Activated naive CD8-positive, alpha-beta T cell treated with anti-CD3 and anti-CD28 coated beads for 36 hours (primary cell): ENCODE measurements at regions not wholly inside any gene's neighbourhood (a gene's known extent, or its start where the extent isn't known, plus 50 kb on each side); places are given as distances from the start of the nearest gene placed in this dataset.
"Not testable (repeated sequence)": the region's sequence is repeated elsewhere in the genome, so short reads cannot be mapped to it uniquely, and the experiment has no call there.

Experiments
- DNase-seq: peaks from one replicate; pipeline ENCODE4 v3.0.0; 2021
- H3K27ac Mint-ChIP-seq: one replicate; pipeline ENCODE4 v1.8.0; 2022; ENCODE audit warnings: mild to moderate bottlenecking, moderate library complexity, mixed read lengths
- H3K27me3 Mint-ChIP-seq: one replicate; pipeline ENCODE4 v1.8.0; 2022; ENCODE audit warnings: mild to moderate bottlenecking, mixed read lengths
- H3K36me3 Mint-ChIP-seq: one replicate; pipeline ENCODE4 v1.8.0; 2021; ENCODE audit warnings: mild to moderate bottlenecking, mixed read lengths
- H3K4me1 Mint-ChIP-seq: one replicate; pipeline ENCODE4 v1.8.0; 2021; ENCODE audit warnings: mixed read lengths
- H3K4me3 Mint-ChIP-seq: one replicate; pipeline ENCODE4 v1.8.0; 2022; ENCODE audit warnings: mild to moderate bottlenecking, moderate library complexity, mixed read lengths
- H3K9me3 Mint-ChIP-seq: one replicate; pipeline ENCODE4 v1.8.0; 2022; ENCODE audit warnings: mixed read lengths

GRCh38 chr14:83894568-83894967 is 1635.4 kb upstream of the FLRT2 start:
- Mint-ChIP-seq H3K36me3 (no peaks in the 10 kb centered on the region), H3K4me1 (no peaks in the 10 kb centered on the region), H3K27ac (no peak overlapping the region), H3K9me3 (peaks cover 4% of the 10 kb centered on the region), H3K27me3 (no peaks in the 10 kb centered on the region), H3K4me3 (no peak overlapping the region)
- no peak for DNase-seq

GRCh38 chr14:83898558-83898957 is 1631.4 kb upstream of the FLRT2 start:
- H3K9me3 Mint-ChIP-seq, H3K27me3 Mint-ChIP-seq, H3K4me3 Mint-ChIP-seq, H3K36me3 Mint-ChIP-seq, H3K27ac Mint-ChIP-seq, H3K4me1 Mint-ChIP-seq, DNase-seq: not testable (repeated sequence)

- Mint-ChIP-seq H3K36me3 (no peaks in the 10 kb centered on the region), H3K27me3 (no peaks in the 10 kb centered on the region), H3K4me1 (no peaks in the 10 kb centered on the region), H3K27ac (no peak overlapping the region), H3K4me3 (no peak overlapping the region), H3K9me3 (no peaks in the 10 kb centered on the region)
- no peak for DNase-seq
Measured at GRCh38 chr14:83899706-83900105, 1630.2 kb upstream of the FLRT2 start.

- Mint-ChIP-seq H3K27ac (no peak overlapping the region), H3K36me3 (no peaks in the 10 kb centered on the region), H3K4me3 (no peak overlapping the region), H3K9me3 (peaks cover 8% of the 10 kb centered on the region), H3K4me1 (no peaks in the 10 kb centered on the region), H3K27me3 (no peaks in the 10 kb centered on the region)
- DNase-seq, result no peak
Measured at GRCh38 chr14:83905157-83905556, 1624.8 kb upstream of the FLRT2 start.

GRCh38 chr14:83908419-83908818 is 1621.5 kb upstream of the FLRT2 start:
- no peaks in the 10 kb centered on the region for H3K36me3 Mint-ChIP-seq
- peaks cover 14% of the 10 kb centered on the region for H3K9me3 Mint-ChIP-seq
- no peaks in the 10 kb centered on the region for H3K4me1 Mint-ChIP-seq
- H3K27me3 Mint-ChIP-seq, result no peaks in the 10 kb centered on the region
- H3K27ac Mint-ChIP-seq, result no peak overlapping the region
- no peak overlapping the region for H3K4me3 Mint-ChIP-seq
- DNase-seq, result no peak

- Mint-ChIP-seq H3K4me1 (no peaks in the 10 kb centered on the region), H3K27me3 (no peaks in the 10 kb centered on the region), H3K36me3 (no peaks in the 10 kb centered on the region), H3K4me3 (no peak overlapping the region), H3K9me3 (peaks cover 14% of the 10 kb centered on the region), H3K27ac (no peak overlapping the region)
- no peak for DNase-seq
Measured at GRCh38 chr14:83909507-83909906, 1620.4 kb upstream of the FLRT2 start.

GRCh38 chr14:83912032-83912642 is 1617.8 kb upstream of the FLRT2 start:
- Mint-ChIP-seq H3K4me1 (no peaks in the 10 kb centered on the region), H3K27ac (no peak overlapping the region), H3K4me3 (no peak overlapping the region), H3K36me3 (no peaks in the 10 kb centered on the region), H3K9me3 (peaks cover 19% of the 10 kb centered on the region), H3K27me3 (no peaks in the 10 kb centered on the region)
- no peak for DNase-seq

GRCh38 chr14:83913476-83913875 is 1616.5 kb upstream of the FLRT2 start:
- Mint-ChIP-seq H3K9me3 (peaks cover 15% of the 10 kb centered on the region), H3K4me3 (no peak overlapping the region), H3K4me1 (no peaks in the 10 kb centered on the region), H3K36me3 (no peaks in the 10 kb centered on the region), H3K27ac (no peak overlapping the region), H3K27me3 (no peaks in the 10 kb centered on the region)
- no peak for DNase-seq

- Mint-ChIP-seq H3K4me3 (no peak overlapping the region), H3K4me1 (no peaks in the 10 kb centered on the region), H3K36me3 (no peaks in the 10 kb centered on the region), H3K27me3 (no peaks in the 10 kb centered on the region), H3K27ac (no peak overlapping the region), H3K9me3 (peaks cover 7% of the 10 kb centered on the region)
- DNase-seq, result no peak
Measured at GRCh38 chr14:83918546-83918945, 1611.4 kb upstream of the FLRT2 start.

GRCh38 chr14:83919675-83920074 is 1610.3 kb upstream of the FLRT2 start:
- not testable (repeated sequence) for H3K27ac Mint-ChIP-seq, H3K36me3 Mint-ChIP-seq, DNase-seq, H3K9me3 Mint-ChIP-seq, H3K4me3 Mint-ChIP-seq, H3K4me1 Mint-ChIP-seq, H3K27me3 Mint-ChIP-seq

GRCh38 chr14:83923842-83924241 is 1606.1 kb upstream of the FLRT2 start:
- no peaks in the 10 kb centered on the region for H3K27me3 Mint-ChIP-seq
- H3K36me3 Mint-ChIP-seq, result no peaks in the 10 kb centered on the region
- no peak overlapping the region for H3K4me3 Mint-ChIP-seq
- no peak for DNase-seq
- no peak overlapping the region for H3K27ac Mint-ChIP-seq
- no peaks in the 10 kb centered on the region for H3K4me1 Mint-ChIP-seq
- peaks cover 7% of the 10 kb centered on the region for H3K9me3 Mint-ChIP-seq

- Mint-ChIP-seq H3K4me3 (no peak overlapping the region), H3K9me3 (peaks cover 7% of the 10 kb centered on the region), H3K4me1 (no peaks in the 10 kb centered on the region), H3K27ac (no peak overlapping the region), H3K27me3 (no peaks in the 10 kb centered on the region), H3K36me3 (no peaks in the 10 kb centered on the region)
- no peak for DNase-seq
Measured at GRCh38 chr14:83924259-83924658, 1605.7 kb upstream of the FLRT2 start.

- H3K4me1 Mint-ChIP-seq, result no peaks in the 10 kb centered on the region
- no peak overlapping the region for H3K27ac Mint-ChIP-seq
- H3K4me3 Mint-ChIP-seq, result no peak overlapping the region
- no peaks in the 10 kb centered on the region for H3K36me3 Mint-ChIP-seq
- DNase-seq, result no peak
- H3K9me3 Mint-ChIP-seq, result peaks cover 19% of the 10 kb centered on the region
- no peaks in the 10 kb centered on the region for H3K27me3 Mint-ChIP-seq
Measured at GRCh38 chr14:83940253-83940652, 1589.7 kb upstream of the FLRT2 start.

- Mint-ChIP-seq H3K27me3 (no peaks in the 10 kb centered on the region), H3K4me1 (no peaks in the 10 kb centered on the region), H3K4me3 (no peak overlapping the region), H3K9me3 (peaks cover 6% of the 10 kb centered on the region), H3K36me3 (no peaks in the 10 kb centered on the region), H3K27ac (no peak overlapping the region)
- DNase-seq, result no peak
Measured at GRCh38 chr14:83958359-83958758, 1571.6 kb upstream of the FLRT2 start.

GRCh38 chr14:83960832-83961512 is 1569.0 kb upstream of the FLRT2 start:
- no peaks in the 10 kb centered on the region for H3K27me3 Mint-ChIP-seq
- no peak for DNase-seq
- H3K4me3 Mint-ChIP-seq, result no peak overlapping the region
- H3K9me3 Mint-ChIP-seq, result peaks cover 8% of the 10 kb centered on the region
- H3K27ac Mint-ChIP-seq, result no peak overlapping the region
- no peaks in the 10 kb centered on the region for H3K36me3 Mint-ChIP-seq
- no peaks in the 10 kb centered on the region for H3K4me1 Mint-ChIP-seq

GRCh38 chr14:83969998-83970397 is 1559.9 kb upstream of the FLRT2 start:
- Mint-ChIP-seq H3K36me3 (no peaks in the 10 kb centered on the region), H3K27me3 (no peaks in the 10 kb centered on the region), H3K27ac (no peak overlapping the region), H3K4me1 (no peaks in the 10 kb centered on the region), H3K4me3 (no peak overlapping the region), H3K9me3 (peaks cover 6% of the 10 kb centered on the region)
- no peak for DNase-seq
